WTC11 (cell line): ENCODE measurements at regions not wholly inside any gene's neighbourhood (a gene's known extent, or its start where the extent isn't known, plus 50 kb on each side); places are given as distances from the start of the nearest gene placed in this dataset.

Experiments
- ATF3 ChIP-seq: sonication (generic); formaldehyde crosslinking; conservative IDR thresholded peaks from 2 replicates; pipeline ENCODE4 v1.8.1; 2022; ENCODE audit warnings: mild to moderate bottlenecking, missing genetic modification reagents
- NR3C1 ChIP-seq: sonication (generic); formaldehyde crosslinking; conservative IDR thresholded peaks from 2 replicates; pipeline ENCODE4 v1.8.1; 2023; ENCODE audit warnings: low read depth, mild to moderate bottlenecking, missing genetic modification reagents
- TF ChIP-seq, protein P1 (sequence below): sonication (generic); formaldehyde crosslinking; conservative IDR thresholded peaks from 2 replicates; pipeline ENCODE4 v1.8.1; 2023; ENCODE audit warnings: mild to moderate bottlenecking, low read depth, missing genetic modification reagents, moderate library complexity

DNA sequence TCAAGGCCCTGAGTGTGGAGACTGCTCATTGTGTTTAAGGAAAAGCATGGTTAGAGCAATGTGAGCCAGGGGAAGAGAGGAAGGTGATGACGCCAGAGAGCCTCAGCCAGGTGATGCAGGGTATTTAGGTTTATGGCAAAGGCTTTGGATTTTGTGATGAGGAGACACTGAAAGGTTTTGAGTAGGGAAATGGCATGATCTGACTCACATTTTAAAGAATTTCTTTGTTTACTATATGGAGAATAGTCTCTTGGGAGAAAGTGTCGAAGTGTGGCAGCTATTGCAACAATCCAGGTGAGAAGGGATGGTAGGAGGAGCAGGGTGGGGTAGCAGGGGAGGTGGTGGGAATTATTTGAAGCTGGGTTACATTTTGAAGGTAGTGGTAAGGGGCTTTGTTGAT is 293.4 kb upstream of the IGFBP7 start:
- TF ChIP-seq NR3C1: no peak
- TF ChIP-seq, protein P1, sequence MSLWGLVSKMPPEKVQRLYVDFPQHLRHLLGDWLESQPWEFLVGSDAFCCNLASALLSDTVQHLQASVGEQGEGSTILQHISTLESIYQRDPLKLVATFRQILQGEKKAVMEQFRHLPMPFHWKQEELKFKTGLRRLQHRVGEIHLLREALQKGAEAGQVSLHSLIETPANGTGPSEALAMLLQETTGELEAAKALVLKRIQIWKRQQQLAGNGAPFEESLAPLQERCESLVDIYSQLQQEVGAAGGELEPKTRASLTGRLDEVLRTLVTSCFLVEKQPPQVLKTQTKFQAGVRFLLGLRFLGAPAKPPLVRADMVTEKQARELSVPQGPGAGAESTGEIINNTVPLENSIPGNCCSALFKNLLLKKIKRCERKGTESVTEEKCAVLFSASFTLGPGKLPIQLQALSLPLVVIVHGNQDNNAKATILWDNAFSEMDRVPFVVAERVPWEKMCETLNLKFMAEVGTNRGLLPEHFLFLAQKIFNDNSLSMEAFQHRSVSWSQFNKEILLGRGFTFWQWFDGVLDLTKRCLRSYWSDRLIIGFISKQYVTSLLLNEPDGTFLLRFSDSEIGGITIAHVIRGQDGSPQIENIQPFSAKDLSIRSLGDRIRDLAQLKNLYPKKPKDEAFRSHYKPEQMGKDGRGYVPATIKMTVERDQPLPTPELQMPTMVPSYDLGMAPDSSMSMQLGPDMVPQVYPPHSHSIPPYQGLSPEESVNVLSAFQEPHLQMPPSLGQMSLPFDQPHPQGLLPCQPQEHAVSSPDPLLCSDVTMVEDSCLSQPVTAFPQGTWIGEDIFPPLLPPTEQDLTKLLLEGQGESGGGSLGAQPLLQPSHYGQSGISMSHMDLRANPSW (CRISPR knock-in tag): no peak
- TF ChIP-seq ATF3 (CRISPR knock-in tag): no peak
